HG03575 (cell line): ENCODE measurements at regions not wholly inside any gene's neighbourhood (a gene's known extent, or its start where the extent isn't known, plus 50 kb on each side); places are given as distances from the start of the nearest gene placed in this dataset.

Experiments used
- ATAC-seq: cut with Tn5 transposase; IDR thresholded peaks from one replicate; pipeline ENCODE4 v1.9.1; 2021; ENCODE audit not compliant: unreplicated experiment, insufficient number of reproducible peaks, low FRiP score; ENCODE audit errors: extremely low read depth

- no peak for ATAC-seq
Observed at GRCh38 chr18:56332371-56332770, 306.0 kb downstream of the TXNL1 start.

GRCh38 chr18:56330366-56331110, 307.9 kb downstream of the TXNL1 start:
- no peak for ATAC-seq

- ATAC-seq: no peak
Observed at GRCh38 chr18:56329536-56329935, 308.9 kb downstream of the TXNL1 start.

- ATAC-seq: no peak
Observed at GRCh38 chr18:56327191-56327885, 311.1 kb downstream of the TXNL1 start.

GRCh38 chr18:56326336-56327072, 311.9 kb downstream of the TXNL1 start:
- no peak for ATAC-seq

- no peak for ATAC-seq
Observed at GRCh38 chr18:56323673-56324072, 314.7 kb downstream of the TXNL1 start.

- no peak for ATAC-seq
Observed at GRCh38 chr18:56322406-56322805, 316.0 kb downstream of the TXNL1 start.

GRCh38 chr18:56321470-56321869, 316.9 kb downstream of the TXNL1 start:
- no peak for ATAC-seq

GRCh38 chr18:56319953-56320352, 318.4 kb downstream of the TXNL1 start:
- ATAC-seq: no peak

GRCh38 chr18:56316727-56317126, 321.7 kb downstream of the TXNL1 start:
- ATAC-seq: no peak

GRCh38 chr18:56315363-56315762, 323.0 kb downstream of the TXNL1 start:
- no peak for ATAC-seq

GRCh38 chr18:56314396-56314795, 324.0 kb downstream of the TXNL1 start:
- no peak for ATAC-seq

- ATAC-seq: no peak
Observed at GRCh38 chr18:56312551-56313335, 325.6 kb downstream of the TXNL1 start.

- no peak for ATAC-seq
Observed at GRCh38 chr18:56309104-56309503, 329.3 kb downstream of the TXNL1 start.

- no peak for ATAC-seq
Observed at GRCh38 chr18:56307354-56308170, 330.8 kb downstream of the TXNL1 start.

GRCh38 chr18:56306797-56307196, 331.6 kb downstream of the TXNL1 start:
- no peak for ATAC-seq

- ATAC-seq: no peak
Observed at GRCh38 chr18:56305583-56305982, 332.8 kb downstream of the TXNL1 start.

- ATAC-seq: no peak
Observed at GRCh38 chr18:56302156-56302555, 336.2 kb downstream of the TXNL1 start.
